HUES6 (cell line): ENCODE measurements at regions not wholly inside any gene's neighbourhood (a gene's known extent, or its start where the extent isn't known, plus 50 kb on each side); places are given as distances from the start of the nearest gene placed in this dataset.
A peak's percentile ranks its signal among the peaks of the same experiment; 100 is the strongest.
"Not testable (repeated sequence)": the region's sequence is repeated elsewhere in the genome, so short reads cannot be mapped to it uniquely, and the experiment has no call there.

ENCODE experiments used
- H3K27ac ChIP-seq: 2 replicates; pipeline ENCODE4 v1.7.0; 2013; ENCODE audit warnings: low read depth, mild to moderate bottlenecking, low read length, inconsistent platforms
- H3K27me3 ChIP-seq: 2 replicates; pipeline ENCODE4 v1.6.1; 2013; ENCODE audit warnings: low read length; ENCODE audit not compliant: control insufficient read depth, insufficient read depth
- H3K36me3 ChIP-seq: 2 replicates; pipeline ENCODE4 v1.6.1; 2013; ENCODE audit warnings: low read length; ENCODE audit not compliant: control insufficient read depth, insufficient read depth
- H3K4me1 ChIP-seq: 2 replicates; pipeline ENCODE4 v1.6.1; 2013; ENCODE audit warnings: low read length; ENCODE audit not compliant: control insufficient read depth, insufficient read depth
- H3K4me3 ChIP-seq: 2 replicates; pipeline ENCODE4 v1.5.1; 2013; ENCODE audit warnings: low read depth, low read length
- H3K9ac ChIP-seq: one replicate; pipeline ENCODE4 v1.6.1; 2013; ENCODE audit warnings: mild to moderate bottlenecking, low read length
- H3K9me3 ChIP-seq: 2 replicates; pipeline ENCODE4 v1.6.1; 2013; ENCODE audit warnings: low read depth, low read length; ENCODE audit not compliant: control insufficient read depth, insufficient read depth

GRCh38 chr18:1505856-1506255 lies 601.2 kb downstream of the ADCYAP1 start:
- Histone ChIP-seq H3K27me3 (no peaks in the 10 kb centered on the region), H3K9ac (no peak overlapping the region), H3K36me3 (no peaks in the 10 kb centered on the region), H3K27ac (no peak overlapping the region), H3K4me3 (no peak overlapping the region), H3K9me3 (no peaks in the 10 kb centered on the region), H3K4me1 (peaks cover 9% of the 10 kb centered on the region)

GRCh38 chr18:1510542-1511179 lies 606.0 kb downstream of the ADCYAP1 start:
- H3K4me3 ChIP-seq: no peak overlapping the region
- H3K36me3 ChIP-seq: no peaks in the 10 kb centered on the region
- H3K4me1 ChIP-seq: peaks cover 8% of the 10 kb centered on the region
- no peak overlapping the region for H3K27ac ChIP-seq
- no peak overlapping the region for H3K9ac ChIP-seq
- H3K27me3 ChIP-seq: no peaks in the 10 kb centered on the region
- H3K9me3 ChIP-seq: no peaks in the 10 kb centered on the region

- Histone ChIP-seq H3K4me1 (no peaks in the 10 kb centered on the region), H3K4me3 (no peak overlapping the region), H3K27me3 (no peaks in the 10 kb centered on the region), H3K27ac (no peak overlapping the region), H3K9me3 (no peaks in the 10 kb centered on the region), H3K9ac (no peak overlapping the region), H3K36me3 (no peaks in the 10 kb centered on the region)
These were observed 607.1 kb downstream of the ADCYAP1 start for GRCh38 chr18:1511619-1512311.

GRCh38 chr18:1513519-1513918 lies 608.8 kb downstream of the ADCYAP1 start:
- no peaks in the 10 kb centered on the region for H3K4me1 ChIP-seq
- no peaks in the 10 kb centered on the region for H3K36me3 ChIP-seq
- no peaks in the 10 kb centered on the region for H3K27me3 ChIP-seq
- no peak overlapping the region for H3K4me3 ChIP-seq
- no peaks in the 10 kb centered on the region for H3K9me3 ChIP-seq
- H3K9ac ChIP-seq: no peak overlapping the region
- H3K27ac ChIP-seq: no peak overlapping the region

DNA sequence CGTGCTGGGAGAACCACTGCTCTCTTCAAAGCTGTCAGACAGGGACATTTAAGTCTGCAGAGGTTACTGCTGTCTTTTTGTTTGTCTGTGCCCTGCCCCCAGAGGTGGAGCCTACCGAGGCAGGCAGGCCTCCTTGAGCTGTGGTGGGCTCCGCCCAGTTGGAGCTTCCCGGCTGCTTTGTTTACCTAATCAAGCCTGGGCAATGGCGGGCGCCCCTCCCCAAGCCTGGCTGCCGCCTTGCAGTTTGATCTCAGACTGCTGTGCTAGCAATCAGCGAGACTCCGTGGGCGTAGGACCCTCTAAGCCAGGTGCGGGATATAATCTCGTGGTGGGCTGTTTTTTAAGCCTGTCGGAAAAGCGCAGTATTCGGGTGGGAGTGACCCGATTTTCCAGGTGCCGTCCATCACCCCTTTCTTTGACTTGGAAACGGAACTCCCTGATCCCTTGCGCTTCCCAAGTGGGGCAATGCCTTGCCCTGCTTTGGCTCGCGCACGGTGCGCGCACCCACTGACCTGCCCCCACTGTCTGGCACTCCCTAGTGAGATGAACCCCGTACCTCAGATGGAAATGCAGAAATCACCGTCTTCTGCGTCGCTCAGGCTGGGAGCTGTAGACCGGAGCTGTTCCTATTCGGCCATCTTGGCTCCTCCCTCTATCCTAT lies 617.0 kb downstream of the ADCYAP1 start:
- not testable (repeated sequence) for H3K9ac ChIP-seq, H3K27me3 ChIP-seq, H3K27ac ChIP-seq, H3K4me1 ChIP-seq, H3K36me3 ChIP-seq, H3K9me3 ChIP-seq
- peak overlapping the region; percentile 47; the same call in 1 of the 2 replicates for H3K4me3 ChIP-seq

- H3K36me3 ChIP-seq: no peaks in the 10 kb centered on the region
- no peaks in the 10 kb centered on the region for H3K9me3 ChIP-seq
- H3K27ac ChIP-seq: no peak overlapping the region
- no peaks in the 10 kb centered on the region for H3K27me3 ChIP-seq
- H3K9ac ChIP-seq: no peak overlapping the region
- H3K4me1 ChIP-seq: no peaks in the 10 kb centered on the region
- peak overlapping the region; percentile 47; the same call in 1 of the 2 replicates for H3K4me3 ChIP-seq
These were observed 617.6 kb downstream of the ADCYAP1 start for GRCh38 chr18:1522249-1522615.

DNA sequence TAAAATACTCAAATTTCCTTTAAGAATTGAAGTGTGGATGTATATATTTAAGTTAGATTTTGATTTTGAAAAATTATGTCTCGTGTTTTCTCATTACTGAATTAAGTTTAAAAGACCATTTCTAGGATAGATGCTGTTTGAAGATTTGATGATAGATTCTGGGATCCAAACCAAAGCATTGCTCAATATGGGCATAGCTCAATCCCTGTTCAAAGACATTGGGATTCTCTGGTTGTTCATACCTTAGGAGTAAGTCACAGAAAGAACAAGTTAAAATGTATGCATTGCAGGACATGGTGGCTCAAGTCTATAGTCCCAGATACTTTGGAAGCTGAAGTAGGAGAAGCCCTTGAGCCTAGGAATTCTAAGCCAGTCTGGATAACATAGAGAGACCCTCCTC lies 622.3 kb downstream of the ADCYAP1 start:
- no peak overlapping the region for H3K9ac ChIP-seq
- no peaks in the 10 kb centered on the region for H3K27me3 ChIP-seq
- no peaks in the 10 kb centered on the region for H3K36me3 ChIP-seq
- H3K4me3 ChIP-seq: no peak overlapping the region
- no peaks in the 10 kb centered on the region for H3K4me1 ChIP-seq
- no peaks in the 10 kb centered on the region for H3K9me3 ChIP-seq
- no peak overlapping the region for H3K27ac ChIP-seq

DNA sequence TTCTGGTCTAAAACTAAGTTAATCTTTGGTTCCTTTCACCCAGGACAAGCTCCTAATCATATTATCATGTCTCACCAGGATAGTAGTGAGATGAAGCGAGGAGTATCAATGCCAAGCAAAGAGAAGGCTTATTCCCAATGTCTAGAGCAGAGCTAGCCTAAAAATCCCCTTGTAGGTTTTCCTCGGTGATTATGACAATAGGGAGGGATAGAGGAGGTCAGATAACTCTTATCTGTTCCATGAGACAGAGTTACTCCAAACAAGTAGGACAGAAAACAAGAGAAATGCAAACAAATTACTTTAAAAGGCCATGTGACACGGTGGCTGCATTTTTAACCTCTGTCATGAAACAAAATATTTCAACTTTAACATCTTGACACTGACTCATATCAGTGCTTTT lies 623.1 kb downstream of the ADCYAP1 start:
- Histone ChIP-seq H3K36me3 (no peaks in the 10 kb centered on the region), H3K9ac (no peak overlapping the region), H3K9me3 (no peaks in the 10 kb centered on the region), H3K27me3 (no peaks in the 10 kb centered on the region), H3K4me1 (no peaks in the 10 kb centered on the region), H3K4me3 (no peak overlapping the region), H3K27ac (no peak overlapping the region)

DNA sequence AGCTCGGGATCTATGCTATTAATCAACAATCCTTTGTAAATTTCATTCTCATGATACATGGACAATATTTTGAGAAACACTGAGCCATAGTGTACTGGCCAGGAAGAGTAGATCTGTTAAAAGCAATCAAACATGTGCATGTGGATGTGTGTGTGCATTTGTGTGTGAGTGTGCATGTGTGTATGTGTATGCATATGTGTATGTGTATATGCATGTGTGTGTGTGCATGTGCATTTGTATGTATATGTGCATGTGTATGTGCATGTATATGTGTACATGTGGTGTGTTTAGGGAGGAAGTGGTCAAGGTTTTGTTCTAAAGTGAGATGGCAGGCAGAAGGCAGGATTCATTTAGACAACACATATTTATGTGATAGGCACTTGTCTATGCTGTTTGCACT lies 623.8 kb downstream of the ADCYAP1 start:
- no peaks in the 10 kb centered on the region for H3K9me3 ChIP-seq
- H3K27ac ChIP-seq: no peak overlapping the region
- no peak overlapping the region for H3K9ac ChIP-seq
- H3K4me3 ChIP-seq: no peak overlapping the region
- no peaks in the 10 kb centered on the region for H3K36me3 ChIP-seq
- no peaks in the 10 kb centered on the region for H3K4me1 ChIP-seq
- H3K27me3 ChIP-seq: no peaks in the 10 kb centered on the region

DNA sequence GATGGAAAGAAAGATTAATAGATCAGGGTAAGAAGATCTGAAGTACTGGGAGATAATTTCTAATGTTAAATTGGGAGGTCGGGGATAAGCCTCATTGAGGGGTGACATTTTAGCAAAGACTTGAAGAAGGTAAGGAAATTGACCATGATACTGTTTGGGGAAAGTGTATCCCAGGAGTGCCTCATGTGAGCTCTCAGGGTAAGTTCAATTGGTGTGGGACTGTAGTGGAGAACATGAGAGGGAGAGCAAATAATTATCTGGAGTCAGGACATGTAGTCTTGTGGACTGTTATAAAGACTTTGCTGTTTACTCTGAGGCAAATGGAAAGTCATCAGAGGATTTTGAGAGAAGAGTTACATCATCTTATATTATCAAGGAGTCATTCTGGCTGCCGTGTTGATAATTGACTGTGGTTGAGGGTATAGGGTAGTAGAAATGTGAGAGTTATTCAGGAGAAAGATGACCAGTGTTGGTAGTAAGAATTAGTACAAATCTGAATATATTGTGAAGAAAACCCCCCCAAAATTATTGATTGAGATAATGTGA lies 624.4 kb downstream of the ADCYAP1 start:
- H3K4me1 ChIP-seq: no peaks in the 10 kb centered on the region
- no peaks in the 10 kb centered on the region for H3K9me3 ChIP-seq
- H3K27me3 ChIP-seq: no peaks in the 10 kb centered on the region
- no peak overlapping the region for H3K27ac ChIP-seq
- no peak overlapping the region for H3K4me3 ChIP-seq
- no peak overlapping the region for H3K9ac ChIP-seq
- no peaks in the 10 kb centered on the region for H3K36me3 ChIP-seq

DNA sequence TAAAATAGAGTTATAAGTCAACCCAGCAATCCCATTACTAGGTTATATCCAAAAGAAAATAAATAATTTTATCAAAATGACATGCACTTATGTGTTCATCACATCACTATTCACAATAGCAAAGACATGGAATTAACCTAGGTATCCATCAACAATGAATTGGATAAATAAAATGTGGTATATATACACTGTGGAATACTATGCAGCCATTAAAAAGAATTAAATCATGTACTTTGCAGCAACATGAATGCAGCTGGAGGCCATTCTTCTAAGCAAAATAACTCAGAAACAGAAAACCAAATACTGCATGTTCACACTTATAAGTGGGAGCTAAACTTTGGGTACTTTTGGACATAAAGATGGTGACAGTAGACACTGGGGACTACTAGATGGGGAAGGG lies 626.0 kb downstream of the ADCYAP1 start:
- no peak overlapping the region for H3K9ac ChIP-seq
- H3K4me1 ChIP-seq: no peaks in the 10 kb centered on the region
- no peak overlapping the region for H3K4me3 ChIP-seq
- no peak overlapping the region for H3K27ac ChIP-seq
- H3K9me3 ChIP-seq: no peaks in the 10 kb centered on the region
- H3K27me3 ChIP-seq: no peaks in the 10 kb centered on the region
- H3K36me3 ChIP-seq: no peaks in the 10 kb centered on the region
